Tibial nerve (tissue), 4 donors: ENCODE measurements at regions not wholly inside any gene's neighbourhood (a gene's known extent, or its start where the extent isn't known, plus 50 kb on each side); places are given as distances from the start of the nearest gene placed in this dataset.

Experiments
- DNase-seq, 2 donors: peaks; one replicate each; pipeline ENCODE4 v3.0.0-alpha.2; 2019; ENCODE audit warnings: low spot score in 2 of 2
- H3K27ac ChIP-seq, 4 donors: fragments of 200-600 bp; sonication (generic) in 3 of 4; one replicate each; pipeline ENCODE4 v1.5.1; 2017 to 2019; ENCODE audit warnings: mild to moderate bottlenecking in 1 of 4
- H3K27me3 ChIP-seq, 2 donors: fragments of 200-600 bp; sonication (generic) in 1 of 2; one replicate each; pipeline versions ENCODE4 v1.5.1 to v1.6.0; 2017 to 2019
- H3K36me3 ChIP-seq, 3 donors: fragments of 200-600 bp; sonication (generic); one replicate each; pipeline ENCODE4 v1.5.1; 2018 to 2019
- H3K4me1 ChIP-seq, 4 donors: fragments of 200-600 bp; sonication (generic) in 3 of 4; one replicate each; pipeline ENCODE4 v1.5.1; 2017 to 2019
- H3K4me3 ChIP-seq, 4 donors: fragments of 200-600 bp; sonication (generic) in 3 of 4; one replicate each; pipeline ENCODE4 v1.5.1; 2017 to 2019; ENCODE audit warnings: mild to moderate bottlenecking in 1 of 4, moderate library complexity in 1 of 4
- H3K9me3 ChIP-seq, 4 donors: fragments of 200-600 bp; sonication (generic) in 3 of 4; one replicate each; pipeline ENCODE4 v1.5.1; 2017 to 2019
- CTCF ChIP-seq, 5 experiments: fragments of 200-600 bp in 3 of 5; fragments of 450-650 bp in 2 of 5; sonication (generic) in 3 of 5; IDR thresholded peaks; one replicate each; pipeline ENCODE4 v1.5.1; 2016 to 2019; ENCODE audit warnings: antibody characterized with exemption in 5 of 5, mild to moderate bottlenecking in 3 of 5, moderate library complexity in 2 of 5
- EP300 ChIP-seq, 2 donors: sonication (generic); formaldehyde crosslinking; IDR thresholded peaks; one replicate each; pipeline ENCODE4 v1.6.1; 2017; ENCODE audit warnings: antibody characterized with exemption in 2 of 2, mild to moderate bottlenecking in 1 of 2
- POLR2A ChIP-seq, 2 donors: fragments of 450-650 bp; IDR thresholded peaks; one replicate each; pipeline ENCODE4 v1.6.1; 2017; ENCODE audit warnings: antibody characterized with exemption in 2 of 2, mild to moderate bottlenecking in 2 of 2, moderate library complexity in 2 of 2
- whole genome bisulfite sequencing, 2 donors: methylation state at CpG; one replicate each; pipeline ENCODE4 v1.1.5; 2018; 5-methylcytosine and 5-hydroxymethylcytosine counted together

DNA sequence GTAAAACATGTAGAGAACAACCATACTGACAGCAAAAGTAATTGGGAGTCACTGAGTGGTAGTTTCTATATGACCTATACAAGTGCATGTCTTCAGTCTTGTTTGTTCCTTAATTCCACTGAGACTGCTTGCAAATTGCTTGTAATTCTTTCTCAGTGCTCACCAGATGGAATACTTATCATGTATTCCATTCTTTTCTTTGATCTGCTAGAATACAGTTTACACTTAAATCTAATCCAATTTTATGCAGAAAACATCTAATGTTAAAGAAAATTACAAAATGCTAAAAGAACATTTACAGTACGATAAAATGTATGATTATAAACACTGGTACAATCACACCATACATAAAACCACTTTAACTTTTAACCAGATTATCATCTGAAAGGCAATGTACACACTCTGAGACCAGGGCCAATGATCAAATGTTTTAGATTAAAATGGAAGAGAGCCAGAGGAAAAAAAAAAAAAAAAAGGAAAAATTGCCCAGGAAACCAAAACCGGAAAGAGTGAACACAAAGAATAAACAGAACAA lies 741.4 kb downstream of the FAT4 start:
- no peak for TF ChIP-seq CTCF (IDR thresholded peaks at IDR 0.05)
- no peak for TF ChIP-seq EP300 (IDR thresholded peaks at IDR 0.05)
- TF ChIP-seq POLR2A (IDR thresholded peaks at IDR 0.05): no peak
- no peaks in the 10 kb centered on the region for H3K27me3 ChIP-seq
- no peaks in the 10 kb centered on the region for H3K9me3 ChIP-seq
- 64 to 65% methylated on average over 2 of the region's 2 CpGs for WGBS, 2 donors
- no peak overlapping the region for H3K4me3 ChIP-seq
- H3K4me1 ChIP-seq: peaks cover 0 to 11% (median 0%) of the 10 kb centered on the region in 4 donors
- no peak overlapping the region for H3K27ac ChIP-seq
- DNase-seq: no peak
- no peaks in the 10 kb centered on the region for H3K36me3 ChIP-seq

DNA sequence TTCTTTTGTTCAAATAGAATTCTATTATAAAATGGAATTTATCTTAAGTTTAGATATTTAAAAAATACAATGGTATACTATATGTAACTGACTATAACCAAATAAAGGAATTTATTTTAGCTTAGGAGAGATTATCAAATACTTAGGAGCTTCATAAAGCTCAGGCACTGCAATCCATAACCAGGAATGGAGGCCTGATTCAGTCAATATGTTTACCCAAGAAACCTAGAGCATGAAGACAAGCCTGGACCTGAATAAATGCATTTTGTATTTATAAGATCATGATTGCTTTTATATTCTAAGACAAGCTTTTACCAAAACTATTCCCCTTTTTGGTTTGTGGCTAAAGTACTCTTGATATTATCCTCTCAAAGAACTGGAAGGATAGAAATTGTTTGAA lies 742.6 kb downstream of the FAT4 start:
- no peaks in the 10 kb centered on the region for H3K9me3 ChIP-seq
- DNase-seq: no peak
- TF ChIP-seq POLR2A (IDR thresholded peaks at IDR 0.05) (no peak), CTCF (IDR thresholded peaks at IDR 0.05) (no peak), EP300 (IDR thresholded peaks at IDR 0.05) (no peak)
- H3K36me3 ChIP-seq: no peaks in the 10 kb centered on the region
- H3K4me3 ChIP-seq: no peak overlapping the region
- no peaks in the 10 kb centered on the region for H3K27me3 ChIP-seq
- H3K27ac ChIP-seq: no peak overlapping the region
- peaks cover 0 to 3% (median 0%) of the 10 kb centered on the region in 4 donors for H3K4me1 ChIP-seq

GRCh38 chr4:126058596-126058995 lies 743.8 kb downstream of the FAT4 start:
- Histone ChIP-seq H3K4me1 (no peaks in the 10 kb centered on the region), H3K27me3 (no peaks in the 10 kb centered on the region), H3K36me3 (no peaks in the 10 kb centered on the region), H3K4me3 (no peak overlapping the region), H3K27ac (no peak overlapping the region), H3K9me3 (no peaks in the 10 kb centered on the region)
- no peak for DNase-seq
- 85 to 88% methylated on average over 2 of the region's 2 CpGs for WGBS, 2 donors
- TF ChIP-seq CTCF (IDR thresholded peaks at IDR 0.05) (no peak), POLR2A (IDR thresholded peaks at IDR 0.05) (no peak), EP300 (IDR thresholded peaks at IDR 0.05) (no peak)

GRCh38 chr4:126061655-126062054 lies 746.9 kb downstream of the FAT4 start:
- Histone ChIP-seq H3K4me3 (no peak overlapping the region), H3K9me3 (no peaks in the 10 kb centered on the region), H3K27me3 (no peaks in the 10 kb centered on the region), H3K36me3 (no peaks in the 10 kb centered on the region), H3K27ac (no peak overlapping the region), H3K4me1 (no peaks in the 10 kb centered on the region)
- 86 to 92% methylated on average over 4 of the region's 4 CpGs for WGBS, 2 donors
- no peak for DNase-seq
- TF ChIP-seq CTCF (IDR thresholded peaks at IDR 0.05) (no peak), EP300 (IDR thresholded peaks at IDR 0.05) (no peak), POLR2A (IDR thresholded peaks at IDR 0.05) (no peak)

- Histone ChIP-seq H3K4me3 (no peak overlapping the region), H3K4me1 (no peaks in the 10 kb centered on the region), H3K27me3 (no peaks in the 10 kb centered on the region), H3K27ac (no peak overlapping the region), H3K36me3 (no peaks in the 10 kb centered on the region), H3K9me3 (no peaks in the 10 kb centered on the region)
- no peak for DNase-seq
- TF ChIP-seq POLR2A (IDR thresholded peaks at IDR 0.05) (no peak), CTCF (IDR thresholded peaks at IDR 0.05) (no peak), EP300 (IDR thresholded peaks at IDR 0.05) (no peak)
These were observed 750.3 kb downstream of the FAT4 start for GRCh38 chr4:126065016-126065415.
